HG02943 (cell line): ENCODE measurements at regions not wholly inside any gene's neighbourhood (a gene's known extent, or its start where the extent isn't known, plus 50 kb on each side); places are given as distances from the start of the nearest gene placed in this dataset.

ENCODE experiments used
- ATAC-seq: cut with Tn5 transposase; IDR thresholded peaks from one replicate; pipeline ENCODE4 v1.9.1; 2021; ENCODE audit warnings: mild to moderate bottlenecking, low read depth, moderate library complexity; ENCODE audit not compliant: unreplicated experiment

- no peak for ATAC-seq
Observed at GRCh38 chr16:76222087-76222486, 55.1 kb upstream of the CNTNAP4 start.

- no peak for ATAC-seq
Observed at GRCh38 chr16:76222853-76223252, 54.3 kb upstream of the CNTNAP4 start.

GRCh38 chr16:76226011-76226410 lies 51.2 kb upstream of the CNTNAP4 start:
- ATAC-seq: no peak

GRCh38 chr16:76226481-76226880 lies 50.7 kb upstream of the CNTNAP4 start:
- no peak for ATAC-seq
